ENCODE measurements at regions not wholly inside any gene's neighbourhood (a gene's known extent, or its start where the extent isn't known, plus 50 kb on each side); places are given as distances from the start of the nearest gene placed in this dataset.
A peak's percentile ranks its signal among the peaks of the same experiment; 100 is the strongest.

- no peak for DNase-seq (ENCODE audit: low spot score)
These were observed 95.5 kb upstream of the COL8A1 start for GRCh38 chr3:99542767-99543518.

- no peak for DNase-seq (ENCODE audit: low spot score)
These were observed 97.2 kb upstream of the COL8A1 start for GRCh38 chr3:99541181-99541580.

- DNase-seq (ENCODE audit: low spot score) = no peak
These were observed 101.0 kb upstream of the COL8A1 start for GRCh38 chr3:99537416-99537815.

- no peak for DNase-seq (ENCODE audit: low spot score)
These were observed 101.7 kb upstream of the COL8A1 start for GRCh38 chr3:99536555-99537314.

GRCh38 chr3:99534951-99535704, 103.3 kb upstream of the COL8A1 start:
- DNase-seq (ENCODE audit: low spot score) = no peak

- peak; percentile 49 for DNase-seq (ENCODE audit: low spot score)
These were observed 106.1 kb upstream of the COL8A1 start for GRCh38 chr3:99532246-99532645.

- no peak for DNase-seq (ENCODE audit: low spot score)
These were observed 109.1 kb upstream of the COL8A1 start for GRCh38 chr3:99529265-99529664.

GRCh38 chr3:99526921-99527320, 111.5 kb upstream of the COL8A1 start:
- DNase-seq (ENCODE audit: low spot score) = no peak

GRCh38 chr3:99524559-99524958, 113.8 kb upstream of the COL8A1 start:
- no peak for DNase-seq (ENCODE audit: low spot score)

- DNase-seq (ENCODE audit: low spot score) = no peak
These were observed 114.8 kb upstream of the COL8A1 start for GRCh38 chr3:99523431-99524127.

GRCh38 chr3:99522147-99522546, 116.2 kb upstream of the COL8A1 start:
- DNase-seq (ENCODE audit: low spot score) = no peak

- no peak for DNase-seq (ENCODE audit: low spot score)
These were observed 116.8 kb upstream of the COL8A1 start for GRCh38 chr3:99521551-99521950.

- no peak for DNase-seq (ENCODE audit: low spot score)
These were observed 117.9 kb upstream of the COL8A1 start for GRCh38 chr3:99520513-99520912.

- no peak for DNase-seq (ENCODE audit: low spot score)
These were observed 121.5 kb upstream of the COL8A1 start for GRCh38 chr3:99516936-99517335.

GRCh38 chr3:99515891-99516290, 122.5 kb upstream of the COL8A1 start:
- no peak for DNase-seq (ENCODE audit: low spot score)

GRCh38 chr3:99509224-99509623, 129.2 kb upstream of the COL8A1 start:
- no peak for DNase-seq (ENCODE audit: low spot score)

GRCh38 chr3:99508191-99508590, 130.2 kb upstream of the COL8A1 start:
- DNase-seq (ENCODE audit: low spot score) = no peak

GRCh38 chr3:99505646-99506269, 132.6 kb upstream of the COL8A1 start:
- no peak for DNase-seq (ENCODE audit: low spot score)

GRCh38 chr3:99505200-99505599, 133.2 kb upstream of the COL8A1 start:
- DNase-seq (ENCODE audit: low spot score) = no peak

- DNase-seq (ENCODE audit: low spot score) = no peak
These were observed 134.1 kb upstream of the COL8A1 start for GRCh38 chr3:99504258-99504657.

- DNase-seq (ENCODE audit: low spot score) = no peak
These were observed 135.0 kb upstream of the COL8A1 start for GRCh38 chr3:99503350-99503749.

GRCh38 chr3:99502871-99503270, 135.5 kb upstream of the COL8A1 start:
- no peak for DNase-seq (ENCODE audit: low spot score)

Data from cerebellar cortex (tissue), 1 donor.